NCI-H1436 treated with DMSO at 0.1 percent for 48 hours (cell line): ENCODE measurements at regions not wholly inside any gene's neighbourhood (a gene's known extent, or its start where the extent isn't known, plus 50 kb on each side); places are given as distances from the start of the nearest gene placed in this dataset.

Experiments
- DNase-seq: peaks from one replicate; lab custom pipeline; 2025; lab: John Stamatoyannopoulos, UW

- no peak for DNase-seq
Observed at GRCh38 chr2:59674100-59674499, 879.4 kb downstream of the BCL11A start.

GRCh38 chr2:59665021-59665420 is 888.4 kb downstream of the BCL11A start:
- DNase-seq = no peak

- no peak for DNase-seq
Observed at GRCh38 chr2:59662127-59662861, 891.2 kb downstream of the BCL11A start.

- no peak for DNase-seq
Observed at GRCh38 chr2:59660262-59660661, 893.2 kb downstream of the BCL11A start.

GRCh38 chr2:59658906-59659635 is 894.4 kb downstream of the BCL11A start:
- DNase-seq = no peak

GRCh38 chr2:59655809-59656208 is 897.6 kb downstream of the BCL11A start:
- DNase-seq = no peak

- DNase-seq = no peak
Observed at GRCh38 chr2:59654710-59655109, 898.7 kb downstream of the BCL11A start.

- DNase-seq = no peak
Observed at GRCh38 chr2:59653164-59653563, 900.3 kb downstream of the BCL11A start.

- DNase-seq = no peak
Observed at GRCh38 chr2:59630789-59631188, 922.7 kb downstream of the BCL11A start.

GRCh38 chr2:59627599-59627998 is 925.9 kb downstream of the BCL11A start:
- no peak for DNase-seq

- DNase-seq = no peak
Observed at GRCh38 chr2:59622599-59623308, 930.7 kb downstream of the BCL11A start.

GRCh38 chr2:59604123-59604522 is 949.3 kb downstream of the BCL11A start:
- no peak for DNase-seq

- no peak for DNase-seq
Observed at GRCh38 chr2:59594671-59595222, 958.7 kb downstream of the BCL11A start.

GRCh38 chr2:59590798-59591197 is 962.7 kb downstream of the BCL11A start:
- DNase-seq = no peak

- DNase-seq = no peak
Observed at GRCh38 chr2:59589881-59590280, 963.6 kb downstream of the BCL11A start.

- DNase-seq = no peak
Observed at GRCh38 chr2:59588286-59588685, 965.2 kb downstream of the BCL11A start.

- DNase-seq = no peak
Observed at GRCh38 chr2:59586176-59586575, 967.3 kb downstream of the BCL11A start.

- DNase-seq = no peak
Observed at GRCh38 chr2:59585655-59586054, 967.8 kb downstream of the BCL11A start.

- no peak for DNase-seq
Observed at GRCh38 chr2:59584958-59585357, 968.5 kb downstream of the BCL11A start.

GRCh38 chr2:59583173-59583765 is 970.2 kb downstream of the BCL11A start:
- no peak for DNase-seq

GRCh38 chr2:59578349-59578748 is 975.1 kb downstream of the BCL11A start:
- DNase-seq = no peak

- no peak for DNase-seq
Observed at GRCh38 chr2:59575191-59575590, 978.3 kb downstream of the BCL11A start.
